GM13977 (cell line): ENCODE measurements at regions not wholly inside any gene's neighbourhood (a gene's known extent, or its start where the extent isn't known, plus 50 kb on each side); places are given as distances from the start of the nearest gene placed in this dataset.

ENCODE experiments used
- DNase-seq: peaks from one replicate; pipeline ENCODE4 v3.0.0; 2012; ENCODE audit warnings: low spot score
- CTCF ChIP-seq: IDR thresholded peaks from 2 replicates; pipeline ENCODE4 v1.5.1; 2012; ENCODE audit warnings: mild to moderate bottlenecking, control low read depth; ENCODE audit not compliant: insufficient read depth; ENCODE audit errors: extremely low read depth, missing control alignments
- in situ Hi-C: fragments of 300-500 bp; cut with MboI; formaldehyde crosslinking; loops from one replicate; pipeline ENCODE4 v1.12.0; 2022; ENCODE audit warnings: low sequenced_read_pairs, low pct_unique_long_range_greater_than_20kb, mixed read lengths, inconsistent platforms; ENCODE audit not compliant: unreplicated experiment

- in situ Hi-C loops = no loop called here
- no peak for TF ChIP-seq CTCF
- no peak for DNase-seq
Observed at GRCh38 chr7:46932676-46933424, 649.1 kb downstream of the TNS3 start.

- TF ChIP-seq CTCF = no peak
- no peak for DNase-seq
- in situ Hi-C loops = no loop called here
Observed at GRCh38 chr7:46932306-46932675, 649.6 kb downstream of the TNS3 start.

- in situ Hi-C loops = no loop called here
- no peak for DNase-seq
- no peak for TF ChIP-seq CTCF
Observed at GRCh38 chr7:46930366-46930765, 651.5 kb downstream of the TNS3 start.

GRCh38 chr7:46929359-46929758, 652.6 kb downstream of the TNS3 start:
- in situ Hi-C loops = no loop called here
- no peak for TF ChIP-seq CTCF
- no peak for DNase-seq

GRCh38 chr7:46928719-46929118, 653.2 kb downstream of the TNS3 start:
- no peak for DNase-seq
- in situ Hi-C loops = no loop called here
- TF ChIP-seq CTCF = no peak

GRCh38 chr7:46927131-46927810, 654.6 kb downstream of the TNS3 start:
- no peak for DNase-seq
- in situ Hi-C loops = no loop called here
- TF ChIP-seq CTCF = no peak
